ENCODE measurements at regions not wholly inside any gene's neighbourhood (a gene's known extent, or its start where the extent isn't known, plus 50 kb on each side); places are given as distances from the start of the nearest gene placed in this dataset.

DNA sequence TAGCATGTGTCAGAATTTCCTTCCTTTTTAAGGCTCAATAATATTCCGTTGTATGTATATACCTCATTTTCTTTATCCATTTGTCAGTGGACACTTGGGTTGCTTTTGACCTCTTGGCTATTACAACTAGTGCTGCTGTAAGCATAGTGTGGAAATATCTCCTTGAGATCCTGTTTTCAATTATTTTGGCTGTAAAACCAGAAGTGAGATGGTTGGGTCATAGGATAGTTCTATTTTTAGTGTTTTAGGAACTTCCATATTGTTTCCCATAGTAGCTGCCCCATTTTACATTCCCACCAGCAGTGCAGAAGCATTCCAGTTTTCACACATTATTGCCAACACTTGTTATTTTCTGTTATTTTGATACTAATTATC is 70.4 kb upstream of the C15orf39 start:
- DNase-seq (ENCODE audit: low read depth in 3 of 3) = no peak

GRCh38 chr15:75134748-75135147 is 66.9 kb upstream of the C15orf39 start:
- DNase-seq (ENCODE audit: low read depth in 3 of 3) = no peak

DNA sequence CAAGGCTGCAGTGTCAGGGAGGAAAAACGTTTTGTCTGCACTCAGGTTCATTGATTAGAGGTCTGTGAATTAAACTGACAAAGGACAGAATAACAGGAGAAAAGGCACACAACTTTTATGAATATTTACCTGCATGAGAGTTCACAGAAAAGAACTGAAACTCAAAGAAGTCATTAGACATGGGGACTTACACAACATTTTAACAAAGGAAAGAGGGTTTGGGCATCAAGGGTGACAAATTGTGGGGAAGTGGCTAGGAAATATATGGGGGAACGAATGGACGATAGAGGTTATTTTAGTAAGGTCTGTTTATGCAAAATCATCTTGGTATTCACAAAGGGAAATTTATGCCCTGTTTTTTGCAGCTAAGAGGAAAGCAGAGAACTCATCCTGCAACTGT is 65.6 kb upstream of the C15orf39 start:
- DNase-seq (ENCODE audit: low read depth in 3 of 3) = no peak

DNA sequence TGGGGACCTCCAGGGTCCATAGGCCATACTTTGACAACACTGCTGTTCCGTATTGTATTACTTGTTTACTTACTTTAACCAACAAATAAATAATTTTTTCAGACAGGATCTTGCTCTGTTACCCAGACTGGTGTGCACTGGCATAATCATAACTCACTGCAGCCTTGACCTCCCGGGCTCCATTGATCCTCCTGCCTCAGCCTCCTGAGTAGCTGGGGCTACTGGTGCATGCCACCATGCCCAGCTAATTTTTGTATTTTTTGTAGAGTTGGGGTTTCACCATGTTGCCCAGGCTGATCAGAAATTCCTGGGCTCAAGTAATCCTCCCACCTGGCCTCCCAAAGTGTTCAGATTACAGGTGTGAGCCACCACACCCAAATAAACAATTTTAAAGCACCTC is 64.9 kb upstream of the C15orf39 start:
- no peak for DNase-seq (ENCODE audit: low read depth in 3 of 3)

DNA sequence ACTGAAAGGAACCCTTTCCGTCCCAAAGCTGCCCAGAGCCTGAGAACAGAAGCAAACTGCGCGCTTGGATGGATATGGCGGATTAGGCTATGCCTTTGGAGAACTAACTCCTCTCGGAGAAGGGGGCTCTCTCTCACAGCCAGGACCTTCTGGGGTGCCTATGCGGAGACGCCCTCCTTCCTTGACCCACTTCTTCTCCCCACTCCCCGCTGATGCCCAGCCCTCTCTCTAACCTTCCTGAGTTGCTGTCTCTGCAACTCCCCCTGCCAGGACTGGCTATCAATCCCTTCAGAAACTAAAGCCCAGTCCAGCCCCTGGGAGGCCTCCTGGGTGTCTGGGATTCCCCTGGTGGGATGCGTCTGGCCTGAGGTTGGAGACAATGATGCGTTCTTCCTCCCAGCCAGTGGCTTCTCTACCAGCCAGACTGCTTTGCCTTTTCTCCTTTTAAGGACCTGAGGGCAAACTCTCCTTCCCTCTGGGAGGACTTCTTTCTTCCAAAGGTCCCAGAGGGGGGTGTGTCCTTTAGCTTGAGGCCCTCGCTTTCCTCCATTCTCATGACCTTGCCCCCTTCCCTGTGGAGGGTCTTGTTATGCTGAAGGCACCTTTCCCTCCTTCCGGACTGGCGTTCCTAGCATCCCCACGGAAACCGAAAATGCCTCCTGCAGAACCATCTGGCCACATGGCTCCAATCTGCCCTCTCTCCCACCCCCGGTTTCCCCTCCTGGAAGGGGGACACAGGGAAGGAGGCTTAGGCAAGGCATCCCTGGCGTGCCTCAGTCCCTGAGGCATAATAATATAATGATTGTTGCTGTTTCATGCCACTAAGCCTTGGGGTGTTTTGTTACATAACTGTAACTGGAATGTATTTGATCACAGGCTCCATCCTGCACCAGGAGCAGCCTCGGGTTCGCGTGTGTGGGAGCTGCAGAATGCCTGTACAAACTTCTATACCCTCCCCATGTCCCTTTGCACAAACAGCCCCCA is 63.4 kb upstream of the C15orf39 start:
- no peak for DNase-seq (ENCODE audit: low read depth in 3 of 3)

DNA sequence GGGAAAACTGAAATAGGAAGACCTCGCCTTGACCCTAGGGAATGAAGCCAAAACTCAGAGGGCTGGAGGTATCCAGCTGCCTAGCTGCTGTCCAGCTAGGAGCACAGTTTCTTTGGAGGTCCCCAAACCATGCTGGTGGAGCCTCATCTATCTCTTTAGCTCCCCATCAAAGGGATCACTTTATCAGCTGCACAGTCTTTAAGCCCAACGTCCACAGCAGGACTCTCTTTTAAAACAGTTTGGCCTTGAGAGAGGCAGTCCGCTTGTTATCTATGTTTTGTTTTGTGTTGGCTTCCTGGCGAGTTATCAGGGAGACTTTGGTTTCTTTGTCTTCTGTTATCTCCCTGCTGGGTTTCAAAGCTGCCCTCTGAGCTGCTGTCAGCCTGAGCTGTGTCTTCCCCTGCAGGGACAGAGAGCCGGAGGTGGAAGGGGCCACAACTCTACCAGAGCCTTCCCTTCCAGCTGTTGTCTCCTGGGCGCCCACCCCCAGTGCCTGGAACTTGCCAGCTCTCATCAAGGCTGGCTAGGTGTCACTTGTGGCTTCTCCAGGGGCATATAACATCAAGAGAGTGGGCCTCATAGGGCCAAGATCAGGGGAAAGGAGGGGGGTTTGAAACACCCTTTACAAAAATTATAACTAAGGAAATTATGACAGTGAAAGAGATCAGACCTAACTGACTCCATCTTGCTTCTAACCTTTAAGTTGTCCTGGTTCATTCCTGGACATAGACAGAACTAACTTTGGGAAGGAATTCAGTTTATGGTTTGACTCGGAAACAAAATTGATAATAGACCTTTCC is 61.4 kb upstream of the C15orf39 start:
- no peak for DNase-seq (ENCODE audit: low read depth in 3 of 3)

DNA sequence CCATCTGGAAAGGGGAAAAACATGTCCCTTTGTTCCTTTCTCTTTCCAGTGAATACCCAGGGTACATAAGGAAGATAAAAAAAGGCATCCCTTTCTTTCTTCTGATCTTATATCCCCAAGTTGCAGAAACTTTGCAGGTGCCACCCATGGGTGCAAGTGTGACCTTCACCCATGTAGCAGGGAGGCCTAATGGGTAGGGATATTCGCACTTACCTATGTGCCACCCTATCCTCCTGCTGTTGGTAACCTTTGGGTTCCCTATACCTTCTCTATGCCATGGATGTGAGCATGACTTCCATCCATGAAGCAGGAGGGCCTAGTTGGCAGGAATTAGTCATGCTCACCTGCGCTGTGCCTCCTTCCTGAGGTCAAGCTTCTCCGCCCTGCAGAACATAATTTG is 59.2 kb upstream of the C15orf39 start:
- DNase-seq (ENCODE audit: low read depth in 3 of 3) = no peak

DNA sequence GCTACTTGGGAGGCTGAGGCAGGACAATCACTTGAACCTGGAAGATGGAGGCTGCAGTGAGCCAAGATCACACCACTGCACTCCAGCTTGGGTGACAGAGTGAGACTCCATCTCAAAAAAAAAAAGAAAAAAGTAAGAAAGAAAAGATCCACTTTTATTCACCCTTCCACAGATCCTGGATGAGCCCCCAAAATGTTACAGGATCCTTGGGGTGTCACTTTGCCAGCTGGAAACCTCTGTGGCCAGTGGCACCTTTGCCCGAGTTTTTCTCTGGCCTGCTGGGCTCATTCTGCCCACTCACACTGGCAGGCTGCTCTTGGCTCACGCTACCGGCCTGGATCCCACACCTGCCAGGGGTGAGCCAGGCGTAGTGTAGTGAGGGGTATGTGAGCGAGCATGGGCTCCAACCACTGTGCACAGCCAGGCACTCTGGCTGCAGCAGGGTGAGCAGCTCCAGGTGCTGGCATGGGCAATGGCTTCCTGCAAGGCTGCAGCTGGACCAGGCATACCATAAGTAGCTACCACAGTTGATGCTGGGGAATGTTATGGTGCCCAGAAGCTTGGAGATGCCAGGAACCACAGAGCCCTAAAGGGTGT is 57.8 kb upstream of the C15orf39 start:
- DNase-seq (ENCODE audit: low read depth in 3 of 3) = no peak

DNA sequence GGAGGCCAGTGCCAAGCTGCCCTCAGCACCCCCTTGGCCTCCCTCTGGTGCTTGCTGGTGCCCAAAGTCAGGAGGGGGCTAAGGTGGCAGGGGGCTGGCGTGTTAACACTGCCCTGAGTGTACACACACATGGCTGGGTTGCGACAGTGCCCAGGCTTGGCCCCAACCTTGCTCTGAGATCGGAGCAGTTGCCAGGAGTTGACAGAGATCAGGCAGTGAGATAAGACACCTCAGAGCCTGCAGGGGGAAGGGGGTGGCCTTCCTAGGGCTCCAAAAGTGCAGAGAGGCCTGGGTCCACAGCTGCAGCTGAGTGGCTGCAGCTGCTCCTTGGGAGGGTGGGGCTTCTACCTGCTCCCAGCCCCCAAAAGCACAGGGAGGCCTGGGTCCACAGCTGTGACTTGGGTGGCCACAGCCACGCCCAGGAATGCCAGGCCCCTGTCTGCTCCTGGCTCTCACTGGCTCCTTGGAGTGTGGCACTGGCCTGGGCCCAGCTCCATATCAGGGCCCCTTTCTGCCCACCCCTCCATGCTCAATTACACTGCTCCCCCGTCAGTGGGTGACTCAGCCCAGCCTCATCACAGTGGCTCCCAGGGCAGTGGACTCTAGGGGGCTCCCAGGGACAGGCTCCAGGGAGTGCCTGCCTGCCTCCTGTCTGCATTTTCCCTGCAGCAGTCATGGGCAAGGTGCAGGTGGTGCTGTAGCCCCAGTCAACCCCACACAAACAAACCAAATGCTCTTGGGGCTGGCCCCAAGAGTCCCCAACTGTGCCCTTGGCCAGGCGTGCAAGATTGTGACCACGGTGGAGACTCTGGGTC is 56.4 kb upstream of the C15orf39 start:
- DNase-seq (ENCODE audit: low read depth in 3 of 3) = no peak

DNA sequence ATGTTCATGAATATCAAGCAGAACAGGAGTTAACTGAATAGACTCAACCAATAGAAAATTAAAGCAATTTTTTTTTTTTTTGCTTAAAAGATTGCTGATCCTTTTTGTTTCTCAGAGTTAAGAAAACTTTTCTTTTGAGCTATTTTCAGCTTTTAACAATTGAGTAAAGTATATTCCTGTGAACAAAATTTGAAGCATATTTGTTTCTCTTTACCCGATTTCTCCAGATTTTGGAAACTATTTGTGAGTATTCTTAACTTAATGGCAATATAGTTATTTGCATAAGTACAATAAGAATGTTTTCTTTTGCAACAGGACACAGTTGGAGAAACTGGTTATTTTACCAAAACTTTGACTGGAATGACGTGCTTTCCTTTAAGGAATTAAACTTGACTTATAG is 53.4 kb upstream of the C15orf39 start:
- no peak for DNase-seq (ENCODE audit: low read depth in 3 of 3)

GRCh38 chr15:75149867-75150709 is 51.6 kb upstream of the C15orf39 start:
- DNase-seq (ENCODE audit: low read depth in 3 of 3) = no peak

DNA sequence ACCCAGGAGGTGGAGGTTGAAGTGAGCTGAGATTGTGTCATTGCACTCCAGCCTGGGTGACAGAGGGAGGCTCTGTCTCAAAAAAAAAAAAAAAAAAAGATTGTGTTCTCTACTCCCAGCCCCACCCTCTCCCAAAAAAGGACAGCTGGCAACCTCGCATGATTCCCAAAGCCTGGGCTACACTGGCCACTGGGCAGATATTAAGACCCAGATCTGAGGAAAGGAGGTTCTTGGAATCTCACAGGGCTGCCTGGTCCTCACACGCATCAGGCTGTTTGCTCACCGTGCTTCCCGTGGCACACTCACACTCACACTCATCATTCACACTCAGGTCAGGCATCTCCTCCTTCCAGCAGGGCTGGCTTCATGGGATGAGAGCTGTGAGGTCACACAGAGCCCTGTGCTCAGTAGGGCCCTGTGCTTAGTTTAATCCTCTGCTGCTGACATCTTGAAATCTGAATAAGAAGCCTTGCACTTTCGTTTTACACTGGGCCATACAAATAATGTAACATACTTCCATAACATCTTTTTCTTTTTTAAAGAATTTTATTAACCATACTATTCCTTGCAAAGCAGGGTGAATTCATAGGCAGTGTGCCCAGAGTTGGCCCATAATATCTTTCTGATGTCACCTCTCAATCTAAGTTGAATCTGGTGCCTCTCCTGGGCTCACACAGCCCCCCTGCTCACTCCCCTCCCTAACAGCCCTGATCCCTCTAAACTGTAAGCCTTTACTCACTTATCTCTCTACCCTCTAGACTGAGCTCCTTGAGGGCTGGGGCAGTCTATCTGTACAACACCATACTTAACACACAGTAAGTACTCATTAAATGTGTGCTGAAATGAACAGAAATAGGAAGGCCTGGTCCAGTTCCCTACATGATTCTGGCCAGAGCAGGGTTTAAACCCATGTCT is 50.2 kb upstream of the C15orf39 start:
- DNase-seq (ENCODE audit: low read depth in 3 of 3) = no peak

All from stimulated activated CD4-positive, alpha-beta T cell treated with anti-CD3 and anti-CD28 coated beads, TNF-alpha, amount 100 ng/mL, for 24 hours (primary cell).